HCT116 (cell line): ENCODE measurements at regions not wholly inside any gene's neighbourhood (a gene's known extent, or its start where the extent isn't known, plus 50 kb on each side); places are given as distances from the start of the nearest gene placed in this dataset.

Experiments
- CEBPB ChIP-seq: IDR thresholded peaks from 2 replicates; pipeline ENCODE4 v1.6.1; 2012; ENCODE audit warnings: low read depth
- EGR1 ChIP-seq: IDR thresholded peaks from 2 replicates; pipeline ENCODE4 v1.6.1; 2012; ENCODE audit warnings: low read depth
- EZH2 ChIP-seq: fragments of 200-600 bp; sonication (generic); IDR thresholded peaks from 2 replicates; pipeline ENCODE4 v1.6.1; 2017; ENCODE audit warnings: antibody characterized with exemption, mixed run types
- EZH2phosphoT487 ChIP-seq: fragments of 200-600 bp; IDR thresholded peaks from 2 replicates; pipeline ENCODE4 v1.6.1; 2018; ENCODE audit warnings: antibody characterized with exemption, borderline replicate concordance
- FOSL1 ChIP-seq: IDR thresholded peaks from 2 replicates; pipeline ENCODE4 v1.6.1; 2012; ENCODE audit warnings: low read depth
- JUND ChIP-seq: IDR thresholded peaks from 2 replicates; pipeline ENCODE4 v1.6.1; 2012
- POLR2A ChIP-seq: IDR thresholded peaks from 2 replicates; pipeline ENCODE4 v1.7.0; 2011; ENCODE audit warnings: borderline replicate concordance; ENCODE audit not compliant: insufficient read depth, insufficient read length; ENCODE audit errors: extremely low read depth
- POLR2AphosphoS5 ChIP-seq: IDR thresholded peaks from 2 replicates; pipeline ENCODE4 v1.6.1; 2011; ENCODE audit warnings: mild to moderate bottlenecking, low read depth, low read length, moderate library complexity
- REST ChIP-seq: IDR thresholded peaks from 2 replicates; pipeline ENCODE4 v1.6.1; 2012; ENCODE audit warnings: low read depth
- SP1 ChIP-seq: IDR thresholded peaks from 2 replicates; pipeline ENCODE4 v1.6.1; 2012; ENCODE audit warnings: low read depth
- ZFX ChIP-seq: fragments of 450-650 bp; IDR thresholded peaks from 2 replicates; pipeline ENCODE4 v1.6.1; 2017
- TF ChIP-seq, protein P1 (sequence below), 3 experiments: fragments of 200-600 bp in 1 of 3; sonication (generic) in 1 of 3; IDR thresholded peaks in 2 of 3; conservative IDR thresholded peaks in 1 of 3; 2 replicates each; pipeline ENCODE4 v1.5.1; 2012 to 2017; ENCODE audit warnings: low read depth in 2 of 3, low read length in 2 of 3, antibody characterized with exemption in 1 of 3, borderline replicate concordance in 1 of 3, control low read depth in 1 of 3, mild to moderate bottlenecking in 1 of 3, mixed read lengths in 1 of 3, mixed run types in 1 of 3, moderate library complexity in 1 of 3; ENCODE audit not compliant: insufficient read depth in 1 of 3
- TF ChIP-seq, protein P2 (sequence below): IDR thresholded peaks from 2 replicates; pipeline ENCODE4 v1.6.1; 2012
- TF ChIP-seq, protein P3 (sequence below): IDR thresholded peaks from 2 replicates; pipeline ENCODE4 v1.6.1; 2012

DNA sequence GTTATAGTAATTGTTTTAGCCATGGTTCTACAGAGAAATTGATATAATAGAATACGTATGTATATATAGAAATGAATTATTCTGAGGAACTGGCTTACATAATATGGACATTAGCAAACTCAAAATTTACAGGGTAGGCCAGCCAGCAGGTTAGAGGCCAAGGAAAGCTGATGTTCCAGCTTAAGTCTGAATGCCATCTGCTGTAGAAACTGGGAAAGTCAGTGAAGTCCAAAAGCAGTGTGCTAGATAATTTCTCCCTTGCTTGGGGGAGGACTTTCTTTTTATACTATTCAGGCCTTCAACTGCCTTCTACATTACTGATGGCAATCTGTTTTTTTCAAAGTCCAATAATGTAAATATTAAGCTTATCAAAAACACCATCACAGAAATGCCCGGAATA, 1174.7 kb downstream of the ZPLD1 start:
- TF ChIP-seq EGR1 (no peak), POLR2AphosphoS5 (no peak), REST (no peak), JUND (no peak), EZH2phosphoT487 (no peak), POLR2A (no peak), FOSL1 (no peak), SP1 (no peak), EZH2 (no peak), CEBPB (no peak), ZFX (no peak)
- TF ChIP-seq, protein P1, sequence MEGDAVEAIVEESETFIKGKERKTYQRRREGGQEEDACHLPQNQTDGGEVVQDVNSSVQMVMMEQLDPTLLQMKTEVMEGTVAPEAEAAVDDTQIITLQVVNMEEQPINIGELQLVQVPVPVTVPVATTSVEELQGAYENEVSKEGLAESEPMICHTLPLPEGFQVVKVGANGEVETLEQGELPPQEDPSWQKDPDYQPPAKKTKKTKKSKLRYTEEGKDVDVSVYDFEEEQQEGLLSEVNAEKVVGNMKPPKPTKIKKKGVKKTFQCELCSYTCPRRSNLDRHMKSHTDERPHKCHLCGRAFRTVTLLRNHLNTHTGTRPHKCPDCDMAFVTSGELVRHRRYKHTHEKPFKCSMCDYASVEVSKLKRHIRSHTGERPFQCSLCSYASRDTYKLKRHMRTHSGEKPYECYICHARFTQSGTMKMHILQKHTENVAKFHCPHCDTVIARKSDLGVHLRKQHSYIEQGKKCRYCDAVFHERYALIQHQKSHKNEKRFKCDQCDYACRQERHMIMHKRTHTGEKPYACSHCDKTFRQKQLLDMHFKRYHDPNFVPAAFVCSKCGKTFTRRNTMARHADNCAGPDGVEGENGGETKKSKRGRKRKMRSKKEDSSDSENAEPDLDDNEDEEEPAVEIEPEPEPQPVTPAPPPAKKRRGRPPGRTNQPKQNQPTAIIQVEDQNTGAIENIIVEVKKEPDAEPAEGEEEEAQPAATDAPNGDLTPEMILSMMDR (IDR thresholded peaks at IDR 0.05 in 2 of 3, conservative IDR thresholded peaks at IDR 0.05 in 1 of 3; ENCODE audit: borderline replicate concordance in 1 of 3, insufficient read depth in 1 of 3, low read depth in 2 of 3, low read length in 2 of 3): no peak
- TF ChIP-seq, protein P2, sequence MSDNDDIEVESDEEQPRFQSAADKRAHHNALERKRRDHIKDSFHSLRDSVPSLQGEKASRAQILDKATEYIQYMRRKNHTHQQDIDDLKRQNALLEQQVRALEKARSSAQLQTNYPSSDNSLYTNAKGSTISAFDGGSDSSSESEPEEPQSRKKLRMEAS: no peak
- TF ChIP-seq, protein P3, sequence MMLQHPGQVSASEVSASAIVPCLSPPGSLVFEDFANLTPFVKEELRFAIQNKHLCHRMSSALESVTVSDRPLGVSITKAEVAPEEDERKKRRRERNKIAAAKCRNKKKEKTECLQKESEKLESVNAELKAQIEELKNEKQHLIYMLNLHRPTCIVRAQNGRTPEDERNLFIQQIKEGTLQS: no peak
